ENCODE measurements at regions not wholly inside any gene's neighbourhood (a gene's known extent, or its start where the extent isn't known, plus 50 kb on each side); places are given as distances from the start of the nearest gene placed in this dataset.

- Histone ChIP-seq H3K27me3 (ENCODE audit: low read depth, low read length) (no peaks in the 10 kb centered on the region), H3K36me3 (ENCODE audit: control insufficient read depth in 1 of 2, insufficient read depth in 2 of 2, low read length in 2 of 2) (no peaks in the 10 kb centered on the region), H3K4me1 (ENCODE audit: control insufficient read depth in 1 of 2, insufficient read depth in 2 of 2, low read length in 2 of 2) (peaks cover 0 to 9% of the 10 kb centered on the region in 2 donors), H3K27ac (ENCODE audit: low read length) (peak overlapping the region; percentile 35), H3K4me3 (ENCODE audit: low read depth in 1 of 2, low read length in 2 of 2) (no peak overlapping the region), H3K9me3 (ENCODE audit: control insufficient read depth in 1 of 2, low read length in 2 of 2) (no peaks in the 10 kb centered on the region)
Measured at GRCh38 chr1:25022361-25023189, 92.5 kb upstream of the RUNX3 start.

DNA sequence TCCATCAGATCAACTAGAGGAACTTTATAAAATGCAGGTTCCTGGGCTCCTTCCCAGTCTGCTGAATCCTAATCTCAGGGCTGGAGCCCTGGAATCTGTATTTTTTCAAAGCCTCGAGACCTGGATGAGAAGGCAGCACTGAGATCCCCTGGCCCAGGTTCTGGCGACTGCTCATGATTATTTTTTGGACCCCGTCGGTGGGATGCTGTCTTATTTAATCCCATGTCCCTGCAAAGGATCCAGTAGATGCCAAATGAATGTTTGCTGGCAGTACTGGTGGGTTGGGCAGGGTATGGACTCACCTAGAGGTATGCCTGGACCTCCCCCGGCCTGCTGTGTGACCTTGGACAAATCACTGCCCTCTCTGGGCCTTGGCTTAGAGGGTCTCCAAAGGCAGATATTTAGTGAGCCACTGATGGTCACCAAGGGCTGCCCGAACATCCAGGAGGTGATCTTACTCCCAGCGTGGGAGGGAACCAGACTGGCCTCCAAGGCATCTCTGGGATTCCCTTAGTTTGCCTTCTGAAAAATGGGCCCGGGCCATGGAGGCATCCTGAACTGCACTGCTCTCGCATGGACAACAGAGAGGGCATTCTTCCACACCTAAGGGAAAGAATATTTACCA lies 91.6 kb upstream of the RUNX3 start:
- Histone ChIP-seq H3K4me3 (ENCODE audit: low read depth in 1 of 2, low read length in 2 of 2) (no peak overlapping the region), H3K9me3 (ENCODE audit: control insufficient read depth in 1 of 2, low read length in 2 of 2) (no peaks in the 10 kb centered on the region), H3K4me1 (ENCODE audit: control insufficient read depth in 1 of 2, insufficient read depth in 2 of 2, low read length in 2 of 2) (peaks cover 0 to 9% of the 10 kb centered on the region in 2 donors), H3K27me3 (ENCODE audit: low read depth, low read length) (no peaks in the 10 kb centered on the region), H3K36me3 (ENCODE audit: control insufficient read depth in 1 of 2, insufficient read depth in 2 of 2, low read length in 2 of 2) (no peaks in the 10 kb centered on the region), H3K27ac (ENCODE audit: low read length) (no peak overlapping the region)

- H3K27me3 ChIP-seq (ENCODE audit: low read depth, low read length): no peaks in the 10 kb centered on the region
- H3K4me1 ChIP-seq (ENCODE audit: control insufficient read depth in 1 of 2, insufficient read depth in 2 of 2, low read length in 2 of 2): peaks cover 0 to 9% of the 10 kb centered on the region in 2 donors
- H3K27ac ChIP-seq (ENCODE audit: low read length): no peak overlapping the region
- no peak overlapping the region for H3K4me3 ChIP-seq (ENCODE audit: low read depth in 1 of 2, low read length in 2 of 2)
- no peaks in the 10 kb centered on the region for H3K9me3 ChIP-seq (ENCODE audit: control insufficient read depth in 1 of 2, low read length in 2 of 2)
- no peaks in the 10 kb centered on the region for H3K36me3 ChIP-seq (ENCODE audit: control insufficient read depth in 1 of 2, insufficient read depth in 2 of 2, low read length in 2 of 2)
Measured at GRCh38 chr1:25020851-25021590, 90.9 kb upstream of the RUNX3 start.

GRCh38 chr1:25020173-25020845 lies 90.2 kb upstream of the RUNX3 start:
- H3K27ac ChIP-seq (ENCODE audit: low read length): no peak overlapping the region

GRCh38 chr1:25019337-25020172 lies 89.5 kb upstream of the RUNX3 start:
- H3K27ac ChIP-seq (ENCODE audit: low read length): no peak overlapping the region
- peaks cover 0 to 9% of the 10 kb centered on the region in 2 donors for H3K4me1 ChIP-seq (ENCODE audit: control insufficient read depth in 1 of 2, insufficient read depth in 2 of 2, low read length in 2 of 2)
- no peaks in the 10 kb centered on the region for H3K9me3 ChIP-seq (ENCODE audit: control insufficient read depth in 1 of 2, low read length in 2 of 2)
- H3K27me3 ChIP-seq (ENCODE audit: low read depth, low read length): no peaks in the 10 kb centered on the region
- H3K4me3 ChIP-seq (ENCODE audit: low read depth in 1 of 2, low read length in 2 of 2): no peak overlapping the region
- H3K36me3 ChIP-seq (ENCODE audit: control insufficient read depth in 1 of 2, insufficient read depth in 2 of 2, low read length in 2 of 2): no peaks in the 10 kb centered on the region

More at GRCh38 chr1:25020173-25020845, 90.2 kb upstream of the RUNX3 start:
- peaks cover 0 to 9% of the 10 kb centered on the region in 2 donors for H3K4me1 ChIP-seq (ENCODE audit: control insufficient read depth in 1 of 2, insufficient read depth in 2 of 2, low read length in 2 of 2)
- H3K36me3 ChIP-seq (ENCODE audit: control insufficient read depth in 1 of 2, insufficient read depth in 2 of 2, low read length in 2 of 2): no peaks in the 10 kb centered on the region
- no peaks in the 10 kb centered on the region for H3K9me3 ChIP-seq (ENCODE audit: control insufficient read depth in 1 of 2, low read length in 2 of 2)
- no peaks in the 10 kb centered on the region for H3K27me3 ChIP-seq (ENCODE audit: low read depth, low read length)
- H3K4me3 ChIP-seq (ENCODE audit: low read depth in 1 of 2, low read length in 2 of 2): no peak overlapping the region

DNA sequence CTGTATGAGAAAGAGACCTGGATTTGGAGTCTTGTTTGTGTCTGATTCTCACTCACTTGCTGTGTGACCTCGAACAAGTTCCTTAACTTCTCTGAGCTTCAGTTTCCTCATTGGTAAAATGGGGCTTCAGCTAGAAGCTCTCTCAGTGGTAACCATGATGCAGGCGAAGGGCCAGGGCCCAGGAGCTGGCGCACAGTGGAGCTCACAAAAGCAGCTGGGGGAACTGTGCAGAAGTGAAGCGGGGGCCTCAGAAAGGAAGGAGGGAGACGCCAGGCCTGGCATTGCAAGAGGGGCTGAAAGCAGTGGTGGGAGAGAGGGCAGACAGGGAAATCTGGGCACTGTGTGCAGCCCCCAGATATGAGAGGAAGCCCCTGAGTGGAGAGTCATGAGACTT lies 88.9 kb upstream of the RUNX3 start:
- H3K4me3 ChIP-seq (ENCODE audit: low read depth in 1 of 2, low read length in 2 of 2): no peak overlapping the region
- H3K27ac ChIP-seq (ENCODE audit: low read length): no peak overlapping the region
- H3K9me3 ChIP-seq (ENCODE audit: control insufficient read depth in 1 of 2, low read length in 2 of 2): no peaks in the 10 kb centered on the region
- H3K36me3 ChIP-seq (ENCODE audit: control insufficient read depth in 1 of 2, insufficient read depth in 2 of 2, low read length in 2 of 2): no peaks in the 10 kb centered on the region
- peaks cover 0 to 9% of the 10 kb centered on the region in 2 donors for H3K4me1 ChIP-seq (ENCODE audit: control insufficient read depth in 1 of 2, insufficient read depth in 2 of 2, low read length in 2 of 2)
- H3K27me3 ChIP-seq (ENCODE audit: low read depth, low read length): no peaks in the 10 kb centered on the region

- H3K9me3 ChIP-seq (ENCODE audit: control insufficient read depth in 1 of 2, low read length in 2 of 2): no peaks in the 10 kb centered on the region
- H3K36me3 ChIP-seq (ENCODE audit: control insufficient read depth in 1 of 2, insufficient read depth in 2 of 2, low read length in 2 of 2): no peaks in the 10 kb centered on the region
- H3K27me3 ChIP-seq (ENCODE audit: low read depth, low read length): no peaks in the 10 kb centered on the region
- H3K4me1 ChIP-seq (ENCODE audit: control insufficient read depth in 1 of 2, insufficient read depth in 2 of 2, low read length in 2 of 2): peaks cover 0 to 9% of the 10 kb centered on the region in 2 donors
- no peak overlapping the region for H3K27ac ChIP-seq (ENCODE audit: low read length)
- H3K4me3 ChIP-seq (ENCODE audit: low read depth in 1 of 2, low read length in 2 of 2): no peak overlapping the region
Measured at GRCh38 chr1:25018110-25018735, 88.1 kb upstream of the RUNX3 start.

- no peaks in the 10 kb centered on the region for H3K27me3 ChIP-seq (ENCODE audit: low read depth, low read length)
- no peaks in the 10 kb centered on the region for H3K9me3 ChIP-seq (ENCODE audit: control insufficient read depth in 1 of 2, low read length in 2 of 2)
Measured at GRCh38 chr1:25017436-25018109, 87.5 kb upstream of the RUNX3 start.

DNA sequence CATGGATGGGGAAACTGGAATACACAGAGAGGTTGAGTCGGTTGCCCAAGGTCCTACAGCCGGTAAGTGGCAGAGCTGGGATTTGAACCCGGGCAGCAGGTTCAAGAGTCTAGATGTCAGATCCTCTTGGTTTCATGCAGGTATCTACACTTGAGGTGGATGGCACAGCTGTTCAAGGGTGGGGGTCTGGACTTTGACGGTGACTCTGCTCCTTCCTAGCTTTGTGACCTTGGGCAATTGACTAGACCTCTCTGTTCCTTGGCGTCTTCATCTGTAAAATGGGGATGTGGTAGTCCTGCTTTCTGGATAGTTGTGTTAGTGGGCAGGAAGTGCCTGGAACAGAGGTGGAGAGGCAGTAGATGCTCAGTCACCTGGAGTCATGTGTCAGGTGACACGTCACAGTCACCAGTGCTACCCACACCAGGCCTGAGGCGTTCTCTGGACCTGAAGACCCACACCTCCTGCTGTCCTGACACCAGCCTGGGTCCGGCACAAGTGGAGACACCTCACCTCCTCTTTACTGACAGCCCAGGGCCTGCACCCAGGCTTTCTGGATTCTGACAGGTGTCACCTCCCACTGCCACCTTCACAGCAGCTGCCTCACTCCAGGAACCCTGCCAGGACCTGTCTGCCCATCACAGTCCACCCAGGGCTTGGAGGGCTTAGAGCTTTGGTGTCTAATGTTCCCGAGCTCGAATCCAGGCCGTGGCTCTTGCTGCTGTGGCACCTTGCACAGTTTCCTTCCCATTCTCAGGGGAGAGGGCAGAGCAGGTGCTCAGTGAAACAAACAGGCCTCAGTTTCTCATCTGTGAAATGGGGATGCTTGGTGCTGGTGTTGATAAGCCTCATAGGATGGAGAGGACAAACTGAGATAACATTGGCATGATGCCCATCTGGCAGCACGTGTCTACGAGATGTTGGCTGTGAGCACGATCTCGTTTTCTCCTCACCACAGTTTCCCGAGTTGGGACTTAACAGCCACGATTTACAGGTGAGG lies 83.2 kb upstream of the RUNX3 start:
- Histone ChIP-seq H3K27me3 (ENCODE audit: low read depth, low read length) (no peaks in the 10 kb centered on the region), H3K27ac (ENCODE audit: low read length) (no peak overlapping the region), H3K4me3 (ENCODE audit: low read depth in 1 of 2, low read length in 2 of 2) (no peak overlapping the region), H3K4me1 (ENCODE audit: control insufficient read depth in 1 of 2, insufficient read depth in 2 of 2, low read length in 2 of 2) (no peaks in the 10 kb centered on the region), H3K9me3 (ENCODE audit: control insufficient read depth in 1 of 2, low read length in 2 of 2) (no peaks in the 10 kb centered on the region), H3K36me3 (ENCODE audit: control insufficient read depth in 1 of 2, insufficient read depth in 2 of 2, low read length in 2 of 2) (no peaks in the 10 kb centered on the region)

More at GRCh38 chr1:25017436-25018109, 87.5 kb upstream of the RUNX3 start:
- Histone ChIP-seq H3K36me3 (ENCODE audit: control insufficient read depth in 1 of 2, insufficient read depth in 2 of 2, low read length in 2 of 2) (no peaks in the 10 kb centered on the region), H3K27ac (ENCODE audit: low read length) (no peak overlapping the region), H3K4me1 (ENCODE audit: control insufficient read depth in 1 of 2, insufficient read depth in 2 of 2, low read length in 2 of 2) (peaks cover 0 to 4% of the 10 kb centered on the region in 2 donors), H3K4me3 (ENCODE audit: low read depth in 1 of 2, low read length in 2 of 2) (no peak overlapping the region)

All from muscle layer of duodenum (tissue), 2 donors.